ENCODE measurements at regions not wholly inside any gene's neighbourhood (a gene's known extent, or its start where the extent isn't known, plus 50 kb on each side); places are given as distances from the start of the nearest gene placed in this dataset.

DNA sequence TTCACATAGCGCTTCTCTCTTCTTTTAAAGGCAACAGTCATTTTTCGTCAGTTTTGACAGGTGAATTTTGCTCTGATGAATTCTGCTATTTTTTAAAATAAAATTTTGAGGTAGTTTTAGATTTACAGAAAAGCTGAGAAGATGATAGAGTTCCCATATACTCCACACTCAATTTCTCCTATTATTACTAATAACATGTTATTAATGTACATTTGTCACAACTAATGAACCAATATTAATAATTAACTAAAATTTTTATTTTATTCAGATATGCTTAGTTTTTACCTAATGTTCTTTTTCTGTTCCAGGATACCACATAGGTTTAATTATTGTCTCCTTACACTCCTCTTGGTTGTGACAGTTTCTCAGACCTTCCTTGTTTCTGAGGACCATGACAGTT is 197.0 kb downstream of the ZC3H11B start:
- TF ChIP-seq CTCF (IDR thresholded peaks at IDR 0.05) = no peak
- TF ChIP-seq, protein P1, sequence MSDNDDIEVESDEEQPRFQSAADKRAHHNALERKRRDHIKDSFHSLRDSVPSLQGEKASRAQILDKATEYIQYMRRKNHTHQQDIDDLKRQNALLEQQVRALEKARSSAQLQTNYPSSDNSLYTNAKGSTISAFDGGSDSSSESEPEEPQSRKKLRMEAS (CRISPR knock-in tag; IDR thresholded peaks at IDR 0.05) = no peak
- no peak for TF ChIP-seq NR2C2 (CRISPR knock-in tag; IDR thresholded peaks at IDR 0.05)
- no peak for TF ChIP-seq CREM (CRISPR knock-in tag; IDR thresholded peaks at IDR 0.05)
- TF ChIP-seq TEAD4 (CRISPR knock-in tag; IDR thresholded peaks at IDR 0.05) = no peak
- TF ChIP-seq NR1H2 (CRISPR knock-in tag; IDR thresholded peaks at IDR 0.05) = no peak
- TF ChIP-seq ZNF512 (CRISPR knock-in tag; IDR thresholded peaks at IDR 0.05; ENCODE audit: borderline replicate concordance) = no peak
- no peak for TF ChIP-seq ZNF232 (CRISPR knock-in tag; IDR thresholded peaks at IDR 0.05)
- no peak for TF ChIP-seq E2F1 (CRISPR knock-in tag; IDR thresholded peaks at IDR 0.05)
